Gastroesophageal sphincter (tissue), 3 donors: ENCODE measurements at regions not wholly inside any gene's neighbourhood (a gene's known extent, or its start where the extent isn't known, plus 50 kb on each side); places are given as distances from the start of the nearest gene placed in this dataset.

Experiments
- POLR2A ChIP-seq, 2 donors: fragments of 450-650 bp; IDR thresholded peaks; one replicate each; pipeline ENCODE4 v1.6.1; 2017; ENCODE audit warnings: antibody characterized with exemption in 2 of 2, mild to moderate bottlenecking in 2 of 2, moderate library complexity in 1 of 2
- TF ChIP-seq, protein P1 (sequence below), 4 experiments: fragments of 200-600 bp in 2 of 4; fragments of 450-650 bp in 2 of 4; sonication (generic) in 1 of 4; IDR thresholded peaks; one replicate each; pipeline ENCODE4 v1.5.1; 2017 to 2019; ENCODE audit warnings: antibody characterized with exemption in 4 of 4, mild to moderate bottlenecking in 2 of 4, moderate library complexity in 2 of 4

DNA sequence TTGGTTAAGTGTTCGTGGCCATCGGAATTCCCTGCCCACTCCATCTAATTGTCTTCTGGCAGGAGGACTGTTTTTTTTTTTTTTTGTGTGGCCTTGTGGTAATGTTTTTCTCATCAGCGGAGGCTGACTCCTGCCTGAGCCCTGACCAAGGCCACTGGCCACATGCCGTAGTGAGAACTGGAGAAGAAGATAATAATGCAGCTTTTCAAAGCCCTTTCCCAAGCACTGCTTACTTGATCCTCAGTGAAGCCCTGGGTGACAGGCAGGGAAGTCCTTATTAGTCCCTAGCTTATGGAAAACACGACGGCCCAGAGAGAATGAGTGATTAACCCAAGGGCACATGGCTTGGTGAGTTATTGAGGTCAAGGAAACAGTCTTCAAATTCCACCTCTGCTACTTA lies 71.2 kb downstream of the ADM start:
- TF ChIP-seq, protein P1, sequence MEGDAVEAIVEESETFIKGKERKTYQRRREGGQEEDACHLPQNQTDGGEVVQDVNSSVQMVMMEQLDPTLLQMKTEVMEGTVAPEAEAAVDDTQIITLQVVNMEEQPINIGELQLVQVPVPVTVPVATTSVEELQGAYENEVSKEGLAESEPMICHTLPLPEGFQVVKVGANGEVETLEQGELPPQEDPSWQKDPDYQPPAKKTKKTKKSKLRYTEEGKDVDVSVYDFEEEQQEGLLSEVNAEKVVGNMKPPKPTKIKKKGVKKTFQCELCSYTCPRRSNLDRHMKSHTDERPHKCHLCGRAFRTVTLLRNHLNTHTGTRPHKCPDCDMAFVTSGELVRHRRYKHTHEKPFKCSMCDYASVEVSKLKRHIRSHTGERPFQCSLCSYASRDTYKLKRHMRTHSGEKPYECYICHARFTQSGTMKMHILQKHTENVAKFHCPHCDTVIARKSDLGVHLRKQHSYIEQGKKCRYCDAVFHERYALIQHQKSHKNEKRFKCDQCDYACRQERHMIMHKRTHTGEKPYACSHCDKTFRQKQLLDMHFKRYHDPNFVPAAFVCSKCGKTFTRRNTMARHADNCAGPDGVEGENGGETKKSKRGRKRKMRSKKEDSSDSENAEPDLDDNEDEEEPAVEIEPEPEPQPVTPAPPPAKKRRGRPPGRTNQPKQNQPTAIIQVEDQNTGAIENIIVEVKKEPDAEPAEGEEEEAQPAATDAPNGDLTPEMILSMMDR (IDR thresholded peaks at IDR 0.05) = no peak
- TF ChIP-seq POLR2A (IDR thresholded peaks at IDR 0.05) = no peak
